ENCODE measurements at regions not wholly inside any gene's neighbourhood (a gene's known extent, or its start where the extent isn't known, plus 50 kb on each side); places are given as distances from the start of the nearest gene placed in this dataset.
"Not testable (repeated sequence)": the region's sequence is repeated elsewhere in the genome, so short reads cannot be mapped to it uniquely, and the experiment has no call there.

DNA sequence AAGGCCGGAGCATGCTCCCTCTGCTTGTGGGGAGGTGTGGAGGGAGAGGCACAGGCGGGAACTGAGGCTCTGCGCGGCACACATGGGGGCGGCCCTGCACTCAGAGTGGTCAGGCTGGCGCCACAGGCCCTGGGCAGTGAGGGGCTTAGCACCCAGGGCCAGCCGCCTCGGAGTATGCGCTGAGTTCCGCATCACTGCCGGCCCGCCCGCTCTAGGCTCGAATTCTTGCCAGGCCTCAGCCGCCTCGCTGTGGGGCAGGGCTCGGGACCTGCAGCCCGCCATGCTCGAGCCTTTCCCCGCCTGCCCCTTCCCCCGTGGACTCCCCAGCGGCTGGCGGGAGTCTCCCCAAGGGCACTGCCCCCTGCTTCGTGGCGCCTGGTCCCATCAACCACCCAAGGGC lies 905.9 kb downstream of the SPATA31A6 start:
- not testable (repeated sequence) for DNase-seq

GRCh38 chr9:43110376-43110775 lies 926.9 kb downstream of the SPATA31A6 start:
- DNase-seq, result not testable (repeated sequence)

GRCh38 chr9:43112846-43113245 lies 929.4 kb downstream of the SPATA31A6 start:
- not testable (repeated sequence) for DNase-seq

DNA sequence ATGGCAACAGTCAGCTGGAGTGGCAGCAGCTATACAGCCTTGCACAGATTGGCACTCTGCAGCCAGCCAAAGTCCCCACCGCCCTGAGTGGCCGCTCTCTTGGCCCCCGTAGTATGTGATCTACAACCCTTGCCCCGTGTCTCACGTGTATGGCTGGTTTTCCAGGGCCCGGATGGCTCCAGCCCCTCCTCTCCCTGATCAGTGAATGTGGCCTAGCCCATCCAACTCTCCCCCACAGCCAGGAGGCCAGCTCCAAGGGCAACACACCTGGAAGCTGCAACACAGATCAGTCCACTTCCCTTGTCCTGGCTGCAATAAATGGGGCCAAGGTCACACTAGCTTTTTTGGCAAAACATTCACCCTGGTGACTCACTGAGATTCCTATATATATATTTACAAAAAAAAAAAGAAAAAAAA lies 932.4 kb downstream of the SPATA31A6 start:
- DNase-seq, result not testable (repeated sequence)

GRCh38 chr9:43118088-43118865 lies 934.8 kb downstream of the SPATA31A6 start:
- not testable (repeated sequence) for DNase-seq

- not testable (repeated sequence) for DNase-seq
Observed at GRCh38 chr9:43119565-43119964, 936.1 kb downstream of the SPATA31A6 start.

- not testable (repeated sequence) for DNase-seq
Observed at GRCh38 chr9:43119978-43120377, 936.5 kb downstream of the SPATA31A6 start.

GRCh38 chr9:43125894-43126293 lies 942.4 kb downstream of the SPATA31A6 start:
- not testable (repeated sequence) for DNase-seq

GRCh38 chr9:43127026-43127775 lies 943.7 kb downstream of the SPATA31A6 start:
- not testable (repeated sequence) for DNase-seq

- DNase-seq, result not testable (repeated sequence)
Observed at GRCh38 chr9:43127949-43128348, 944.5 kb downstream of the SPATA31A6 start.

- DNase-seq, result not testable (repeated sequence)
Observed at GRCh38 chr9:43130744-43131171, 947.3 kb downstream of the SPATA31A6 start.

- DNase-seq, result peak; percentile 28
Observed at GRCh38 chr9:43135440-43135839, 952.0 kb downstream of the SPATA31A6 start.

DNA sequence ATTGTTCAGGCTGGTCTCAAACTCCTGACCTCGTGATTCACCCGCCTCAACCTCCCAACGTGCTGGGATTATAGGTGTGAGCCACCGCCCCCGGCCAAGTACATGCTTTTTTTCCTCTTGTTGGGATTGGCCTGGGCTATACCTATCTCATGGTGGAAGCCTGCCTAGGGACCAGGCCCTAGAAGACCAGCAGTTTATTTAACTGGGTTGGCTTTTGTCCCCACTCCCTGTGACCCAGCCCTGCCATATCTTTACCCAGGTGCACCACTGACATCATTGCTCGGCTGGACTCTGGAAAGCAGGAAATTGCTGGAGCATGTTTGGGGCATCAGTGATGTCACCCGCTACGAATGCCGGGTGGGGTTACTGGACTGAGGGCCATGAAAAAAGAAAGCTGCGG lies 955.5 kb downstream of the SPATA31A6 start:
- DNase-seq, result not testable (repeated sequence)

DNA sequence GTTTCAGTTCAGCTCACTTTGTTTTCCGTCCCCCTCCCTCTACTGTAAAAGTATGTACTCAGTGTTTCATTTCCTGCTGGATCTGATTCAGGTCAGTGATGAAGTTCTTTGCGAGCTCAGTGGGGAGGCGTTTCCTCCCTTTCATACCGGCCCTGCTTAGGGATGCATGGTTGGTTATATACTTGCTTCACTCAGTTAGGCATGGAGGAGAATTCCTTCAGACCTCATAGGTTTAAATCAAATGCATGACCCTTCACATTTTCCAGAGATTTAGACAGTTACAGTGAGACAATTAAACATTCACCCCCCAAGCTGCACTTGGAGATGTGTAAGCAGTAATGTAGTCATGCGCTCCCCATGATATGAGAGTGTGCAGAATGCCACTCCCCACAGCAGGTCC lies 955.9 kb downstream of the SPATA31A6 start:
- DNase-seq, result not testable (repeated sequence)

GRCh38 chr9:43139878-43140608 lies 956.6 kb downstream of the SPATA31A6 start:
- DNase-seq, result not testable (repeated sequence)
